ENCODE measurements at regions not wholly inside any gene's neighbourhood (a gene's known extent, or its start where the extent isn't known, plus 50 kb on each side); places are given as distances from the start of the nearest gene placed in this dataset.
"Not testable (repeated sequence)": the region's sequence is repeated elsewhere in the genome, so short reads cannot be mapped to it uniquely, and the experiment has no call there.

GRCh38 chrX:94041881-94042280 lies 367.9 kb downstream of the FAM133A start:
- no peak for FAIRE-seq

DNA sequence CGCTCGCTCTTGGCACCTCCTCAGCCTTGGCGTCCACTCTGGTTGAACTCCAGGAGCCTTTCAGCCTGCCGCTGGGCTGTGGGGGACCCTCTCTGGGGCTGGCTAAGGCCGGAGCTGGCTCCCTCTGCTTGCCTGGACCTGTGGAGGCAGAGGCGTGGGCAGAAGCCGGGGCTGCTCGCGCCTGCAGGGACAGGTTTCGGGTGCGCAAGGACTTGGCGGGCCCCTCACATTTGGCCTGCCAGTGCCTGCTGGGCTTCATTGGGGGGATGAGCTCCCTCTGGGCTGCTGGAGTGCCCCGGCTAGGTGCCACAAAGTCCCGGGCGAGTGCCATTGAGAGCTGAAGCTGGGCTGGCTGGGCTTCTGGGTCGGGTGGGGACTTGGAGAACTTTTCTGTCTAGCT lies 371.7 kb downstream of the FAM133A start:
- FAIRE-seq = no peak

GRCh38 chrX:94051926-94052325 lies 377.9 kb downstream of the FAM133A start:
- FAIRE-seq = no peak

- no peak for FAIRE-seq
Observed at GRCh38 chrX:94053575-94053974, 379.6 kb downstream of the FAM133A start.

DNA sequence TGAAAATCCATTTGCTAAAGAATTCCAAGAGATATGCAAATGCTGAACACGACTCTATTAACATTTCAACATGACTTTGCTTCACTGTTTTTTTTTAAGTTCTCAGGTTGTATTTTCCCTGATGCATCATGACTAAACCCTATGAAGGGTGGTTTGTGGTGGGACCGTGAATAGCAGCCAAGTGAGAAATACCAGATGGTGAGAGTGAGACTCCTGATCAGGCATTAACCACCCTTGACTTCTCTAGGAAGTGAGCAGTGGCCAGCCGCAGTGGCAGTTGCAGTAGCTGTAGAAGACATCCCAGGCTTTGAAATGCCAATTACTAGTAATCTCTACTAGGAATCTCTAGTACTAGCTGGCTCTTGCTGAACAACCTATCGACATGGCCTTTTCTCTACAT lies 383.4 kb downstream of the FAM133A start:
- FAIRE-seq = no peak

DNA sequence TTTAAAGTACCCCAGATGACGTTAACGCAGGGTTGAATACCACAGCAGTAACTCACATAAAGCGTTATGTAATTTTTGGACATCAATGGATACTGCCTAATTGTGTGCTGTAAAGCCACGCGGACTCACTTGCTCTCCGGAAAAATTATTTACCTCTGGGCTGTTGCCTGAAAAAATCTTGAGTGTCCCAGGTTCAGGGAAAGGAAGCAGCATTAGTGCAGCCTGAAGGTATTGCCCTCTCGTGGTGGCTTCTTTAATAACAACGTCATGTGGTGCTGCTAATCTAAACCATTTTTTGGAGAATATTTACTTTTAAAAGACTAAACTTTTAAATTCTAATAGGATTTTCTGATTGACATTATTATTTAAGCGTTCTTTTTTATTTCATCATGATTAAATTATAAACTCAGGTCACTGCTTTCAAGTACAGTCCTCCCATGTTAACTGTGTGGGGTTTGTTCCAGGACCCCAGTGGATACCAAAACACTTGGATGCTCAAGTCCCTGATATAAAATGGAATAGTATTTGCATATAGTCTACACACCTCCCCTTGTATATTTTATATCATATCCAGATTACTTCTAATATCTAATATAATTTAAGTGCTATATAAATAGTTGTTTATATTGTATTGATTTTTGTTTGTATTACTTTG lies 384.8 kb downstream of the FAM133A start:
- peak; percentile 76 for FAIRE-seq

GRCh38 chrX:94065091-94065490 lies 391.1 kb downstream of the FAM133A start:
- no peak for FAIRE-seq

DNA sequence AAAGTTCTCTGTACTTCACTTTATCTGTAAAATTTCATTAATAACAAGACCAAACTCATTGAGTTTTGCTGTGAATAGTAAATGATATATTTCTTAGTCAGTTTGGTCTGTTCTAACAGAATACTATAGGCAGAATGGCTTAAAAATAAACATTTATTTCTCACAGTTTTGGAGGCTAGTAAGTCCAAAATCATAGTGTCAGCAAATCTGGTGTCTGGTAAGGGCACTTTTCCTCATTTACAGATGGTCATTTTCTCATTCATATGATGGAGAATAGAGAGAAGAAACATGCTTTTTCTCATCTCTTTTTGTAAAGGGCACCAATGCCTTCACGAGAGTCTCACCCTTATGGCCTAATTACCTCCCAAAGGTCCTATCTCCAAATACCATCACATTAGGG lies 415.1 kb downstream of the FAM133A start:
- no peak for FAIRE-seq

- no peak for FAIRE-seq
Observed at GRCh38 chrX:94097868-94098267, 423.9 kb downstream of the FAM133A start.

DNA sequence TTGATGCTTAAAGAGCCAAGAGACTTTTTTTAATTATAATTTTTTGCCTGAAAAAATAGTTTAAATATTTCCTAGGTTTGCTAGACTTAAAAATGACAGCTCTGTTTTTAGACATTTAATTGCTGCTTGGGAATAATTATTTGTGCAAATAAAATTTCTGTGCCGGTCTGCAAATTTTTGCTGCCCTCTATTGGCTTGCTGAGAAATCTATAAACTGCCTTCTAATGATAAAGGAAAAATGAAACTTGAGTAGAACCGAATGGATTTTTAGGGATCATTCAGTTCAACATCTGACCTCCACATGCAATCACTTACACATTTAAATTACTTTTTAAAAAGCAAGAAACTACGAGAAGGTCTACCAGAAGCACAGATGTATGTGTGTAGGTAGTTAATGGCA lies 434.0 kb downstream of the FAM133A start:
- no peak for FAIRE-seq

- no peak for FAIRE-seq
Observed at GRCh38 chrX:94114362-94114761, 440.4 kb downstream of the FAM133A start.

- no peak for FAIRE-seq
Observed at GRCh38 chrX:94121799-94122198, 447.8 kb downstream of the FAM133A start.

DNA sequence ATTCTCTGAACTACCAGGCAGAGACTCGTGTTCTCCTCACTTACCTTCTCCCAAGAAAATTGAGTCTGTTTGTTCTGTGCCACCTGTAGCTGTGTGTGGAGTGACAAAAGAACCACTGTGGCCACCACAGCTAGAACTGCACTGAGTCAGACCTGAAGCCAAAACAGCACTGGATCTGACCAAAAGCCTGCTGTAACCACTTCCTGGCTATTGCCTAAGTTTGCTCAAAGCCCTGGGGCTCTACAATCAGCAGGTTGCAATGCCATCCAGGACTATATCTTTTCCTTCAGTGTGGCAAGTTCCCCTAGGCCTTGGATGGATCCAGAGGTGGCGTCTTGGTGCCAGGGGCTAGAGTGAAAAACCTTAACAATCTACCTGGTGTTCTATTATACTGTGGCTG lies 449.1 kb downstream of the FAM133A start:
- no peak for FAIRE-seq

DNA sequence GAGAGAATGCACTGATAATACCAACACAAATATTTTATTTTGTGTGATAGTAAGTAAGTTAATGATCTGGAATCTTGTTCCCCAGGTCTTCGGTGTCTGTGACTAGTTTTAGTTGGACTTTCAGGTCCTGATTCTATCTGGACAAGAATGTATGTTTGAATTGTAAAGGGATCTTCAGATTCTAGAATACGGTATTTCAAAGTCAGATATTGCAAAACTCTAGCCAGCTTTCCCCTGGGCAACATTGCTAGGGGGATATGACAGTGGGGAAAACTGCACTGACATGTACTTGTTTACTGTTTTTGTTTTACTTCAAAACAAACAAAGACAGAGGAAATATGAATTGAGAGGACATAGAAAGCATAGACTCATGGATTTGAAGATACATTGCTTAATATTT lies 489.0 kb downstream of the FAM133A start:
- no peak for FAIRE-seq

GRCh38 chrX:94178145-94178788 lies 504.3 kb downstream of the FAM133A start:
- no peak for FAIRE-seq

GRCh38 chrX:94204524-94204923 lies 530.5 kb downstream of the FAM133A start:
- no peak for FAIRE-seq

- no peak for FAIRE-seq
Observed at GRCh38 chrX:94216738-94217137, 542.7 kb downstream of the FAM133A start.

DNA sequence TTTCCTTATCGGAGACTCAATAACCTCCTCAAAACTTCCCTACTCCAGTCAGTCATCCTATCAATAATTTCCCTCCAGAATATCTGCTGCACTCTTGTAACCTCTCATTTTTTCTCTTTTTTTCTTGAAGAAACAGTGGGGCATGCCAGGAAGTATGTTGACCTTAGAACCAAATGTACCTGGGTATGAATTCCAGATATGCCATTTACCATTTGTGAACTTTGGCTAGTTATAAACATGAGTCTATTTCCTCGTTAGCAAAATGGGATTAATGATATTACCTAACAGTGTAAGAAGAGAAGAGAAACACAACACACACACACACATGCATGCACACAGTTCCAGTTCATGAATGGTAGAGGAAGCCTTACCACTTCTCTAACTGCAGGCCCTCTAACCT lies 578.2 kb downstream of the FAM133A start:
- no peak for FAIRE-seq

DNA sequence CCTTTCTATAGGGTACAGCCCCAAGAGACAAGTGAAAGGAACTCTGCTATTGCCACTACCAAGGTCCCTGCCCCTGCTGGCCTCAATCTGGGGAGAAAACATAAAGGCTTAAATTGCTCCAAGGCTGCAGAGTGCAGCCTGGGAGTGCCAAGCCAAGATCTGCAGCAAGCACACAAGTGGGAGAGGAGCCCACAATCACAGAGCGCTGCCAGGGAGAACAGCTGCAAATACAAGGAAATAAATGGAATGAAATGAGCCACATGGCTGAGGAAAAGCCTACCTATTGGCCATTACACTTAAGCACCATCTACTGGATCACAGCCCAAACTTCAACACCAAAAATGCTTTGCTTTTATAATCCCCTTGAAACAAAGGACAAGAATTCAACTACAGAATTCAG lies 582.4 kb downstream of the FAM133A start:
- FAIRE-seq = no peak

DNA sequence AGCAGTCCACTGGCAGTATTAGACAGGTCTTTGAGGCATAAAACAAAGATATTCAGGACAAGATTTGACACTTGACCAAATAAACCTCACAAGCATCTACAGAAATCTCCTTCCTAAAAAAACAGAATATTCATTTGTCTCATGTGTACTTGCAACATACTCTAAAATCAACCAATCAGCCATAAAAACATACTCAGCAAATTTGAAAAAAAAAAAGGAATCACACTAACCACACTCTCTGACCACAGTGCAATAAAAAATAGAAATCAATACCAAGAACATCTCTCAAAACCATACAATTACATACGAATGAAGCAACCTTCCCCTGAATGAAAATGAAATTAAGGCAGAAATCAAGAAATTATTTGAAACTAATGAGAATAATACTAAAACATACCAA lies 591.3 kb downstream of the FAM133A start:
- no peak for FAIRE-seq

GRCh38 chrX:94288325-94288724 lies 614.3 kb downstream of the FAM133A start:
- FAIRE-seq = peak; percentile 57

DNA sequence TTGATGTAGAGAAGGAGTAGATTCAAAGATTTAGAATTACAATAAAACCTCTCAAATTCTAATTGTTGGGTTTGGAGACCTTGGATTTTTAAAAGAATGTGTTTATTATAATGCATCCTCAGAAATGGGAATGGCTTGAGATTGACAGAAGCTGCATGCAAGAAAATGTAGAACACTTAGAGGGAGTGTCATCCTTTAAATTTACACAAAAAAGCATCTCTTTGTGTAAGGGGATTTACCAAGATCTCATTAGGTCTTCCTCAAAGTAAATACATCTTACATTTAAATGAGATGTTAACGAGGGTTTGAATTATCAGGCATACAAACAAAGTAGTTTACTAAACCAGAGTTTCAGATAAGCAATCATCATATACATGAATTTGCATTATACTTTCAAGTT lies 615.0 kb downstream of the FAM133A start:
- no peak for FAIRE-seq

GRCh38 chrX:94302446-94302845 lies 628.4 kb downstream of the FAM133A start:
- no peak for FAIRE-seq

DNA sequence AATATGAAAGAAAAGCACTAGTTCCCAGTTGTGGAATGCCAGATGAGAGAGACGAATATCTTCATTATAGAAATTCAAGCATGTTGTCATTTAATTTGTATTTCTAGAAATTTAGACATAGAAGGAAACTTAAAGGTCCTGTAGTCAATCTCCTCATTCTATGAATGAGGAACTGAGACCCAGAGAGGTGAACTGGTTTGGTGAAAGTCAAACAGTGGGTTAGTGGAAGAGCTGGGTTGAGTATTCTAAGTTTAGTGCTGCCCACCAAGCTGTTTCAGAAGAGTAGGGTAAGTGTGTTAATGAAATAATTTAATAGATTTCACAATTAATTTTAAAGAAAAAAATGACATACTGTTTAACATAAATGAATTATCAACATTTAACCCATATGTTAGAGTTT lies 655.2 kb downstream of the FAM133A start:
- no peak for FAIRE-seq

DNA sequence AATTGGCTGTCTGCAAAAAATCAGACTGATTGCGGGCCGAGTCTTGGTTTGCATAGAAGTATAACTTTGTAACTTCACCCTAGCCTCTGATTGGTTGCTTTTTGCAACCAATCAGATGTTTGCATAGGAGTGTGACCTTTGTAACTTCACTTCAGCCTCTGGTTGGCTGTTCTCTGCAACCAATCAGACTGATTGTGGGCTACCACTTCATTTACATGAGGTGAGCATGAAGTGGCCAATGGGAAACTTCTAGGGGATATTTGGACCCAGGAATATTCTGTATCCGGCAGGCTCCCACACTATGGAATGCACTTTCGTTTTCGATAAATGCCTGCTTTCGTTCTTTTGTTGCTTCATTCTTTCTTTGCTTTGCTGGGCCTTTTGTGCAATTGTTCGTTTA lies 667.7 kb downstream of the FAM133A start:
- not testable (repeated sequence) for FAIRE-seq

Data from colon (tissue), 2 donors.